ENCODE measurements at regions not wholly inside any gene's neighbourhood (a gene's known extent, or its start where the extent isn't known, plus 50 kb on each side); places are given as distances from the start of the nearest gene placed in this dataset.

DNA sequence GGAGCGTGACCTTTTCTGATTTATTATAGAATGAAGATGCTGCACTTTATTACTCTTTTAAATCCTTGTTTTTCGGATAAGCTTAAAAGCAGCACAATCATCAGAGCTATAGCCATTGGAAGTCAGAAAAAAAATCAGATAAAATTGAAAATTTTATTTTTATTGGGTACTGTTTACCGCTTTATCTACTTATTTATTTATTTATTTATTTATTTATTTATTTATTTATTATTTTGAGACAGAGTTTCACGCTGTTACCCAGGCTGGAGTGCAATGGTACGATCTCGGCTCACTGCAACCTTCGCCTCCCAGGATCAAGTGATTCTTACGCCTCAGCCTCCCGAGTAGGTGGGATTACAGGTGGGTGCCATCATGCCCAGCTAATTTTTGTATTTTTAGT lies 83.1 kb upstream of the CHRM3 start:
- dilution Hi-C loops (cut with MboI; ENCODE audit: extremely low pct_ligation_motif_present, low sequenced_read_pairs), result no loop called here
- intact Hi-C loops (cut with micrococcal nuclease), result no loop called here
- Histone ChIP-seq H3K4me3 (replicated peaks in 1 of 3; ENCODE audit: insufficient read depth in 1 of 3, low read depth in 1 of 3, low read length in 3 of 3) (no peak overlapping the region), H3K9me1 (replicated peaks; ENCODE audit: control insufficient read depth, extremely low read depth, insufficient read depth, low read length) (no peaks in the 10 kb centered on the region), H3K9me3 (replicated peaks; ENCODE audit: control insufficient read depth, insufficient read depth, low read length) (peaks cover 2% of the 10 kb centered on the region), H3K27ac (ENCODE audit: insufficient read depth, low read depth, low read length) (no peak overlapping the region), H3K4me1 (ENCODE audit: control insufficient read depth, extremely low read depth, insufficient read depth, low read length) (no peaks in the 10 kb centered on the region), H3K79me2 (ENCODE audit: control insufficient read depth, insufficient read depth, low read length) (no peaks in the 10 kb centered on the region), H3K4me2 (ENCODE audit: insufficient read depth, low read length) (no peak overlapping the region), H3K9ac (replicated peaks; ENCODE audit: extremely low read depth, insufficient read depth, low read length) (no peak overlapping the region), H2AFZ (ENCODE audit: low read depth, low read length) (no peak overlapping the region), H3K36me3 (ENCODE audit: control insufficient read depth in 2 of 2, extremely low read depth in 1 of 2, insufficient read depth in 2 of 2, low read length in 2 of 2) (no peaks in the 10 kb centered on the region), H4K20me1 (replicated peaks; ENCODE audit: control insufficient read depth, extremely low read depth, insufficient read depth, low read length) (no peaks in the 10 kb centered on the region), H3K27me3 (ENCODE audit: control insufficient read depth in 2 of 2, insufficient read depth in 2 of 2, low read length in 2 of 2) (no peaks in the 10 kb centered on the region)
- CTCF ChIA-PET, result no interaction called here
- BruUV-seq (replicated peaks), result no TSS peak
- no peak for TF ChIP-seq FOS (IDR thresholded peaks at IDR 0.05; ENCODE audit: borderline replicate concordance, insufficient read depth, low read length)
- no peak for TF ChIP-seq MYC (IDR thresholded peaks at IDR 0.05; ENCODE audit: low read depth, low read length)
- TF ChIP-seq EZH2 (IDR thresholded peaks at IDR 0.05; ENCODE audit: borderline replicate concordance, low read depth, low read length, severe bottlenecking), result no peak
- TF ChIP-seq POLR2A (IDR thresholded peaks at IDR 0.05; ENCODE audit: low read depth, low read length), result no peak
- no peak for TF ChIP-seq POLR2AphosphoS5 (IDR thresholded peaks at IDR 0.05; ENCODE audit: insufficient read depth, low read depth, low read length)
- no peak for TF ChIP-seq JUN (IDR thresholded peaks at IDR 0.05; ENCODE audit: borderline replicate concordance, insufficient read depth, insufficient read length, low read depth)
- TF ChIP-seq, protein P1, sequence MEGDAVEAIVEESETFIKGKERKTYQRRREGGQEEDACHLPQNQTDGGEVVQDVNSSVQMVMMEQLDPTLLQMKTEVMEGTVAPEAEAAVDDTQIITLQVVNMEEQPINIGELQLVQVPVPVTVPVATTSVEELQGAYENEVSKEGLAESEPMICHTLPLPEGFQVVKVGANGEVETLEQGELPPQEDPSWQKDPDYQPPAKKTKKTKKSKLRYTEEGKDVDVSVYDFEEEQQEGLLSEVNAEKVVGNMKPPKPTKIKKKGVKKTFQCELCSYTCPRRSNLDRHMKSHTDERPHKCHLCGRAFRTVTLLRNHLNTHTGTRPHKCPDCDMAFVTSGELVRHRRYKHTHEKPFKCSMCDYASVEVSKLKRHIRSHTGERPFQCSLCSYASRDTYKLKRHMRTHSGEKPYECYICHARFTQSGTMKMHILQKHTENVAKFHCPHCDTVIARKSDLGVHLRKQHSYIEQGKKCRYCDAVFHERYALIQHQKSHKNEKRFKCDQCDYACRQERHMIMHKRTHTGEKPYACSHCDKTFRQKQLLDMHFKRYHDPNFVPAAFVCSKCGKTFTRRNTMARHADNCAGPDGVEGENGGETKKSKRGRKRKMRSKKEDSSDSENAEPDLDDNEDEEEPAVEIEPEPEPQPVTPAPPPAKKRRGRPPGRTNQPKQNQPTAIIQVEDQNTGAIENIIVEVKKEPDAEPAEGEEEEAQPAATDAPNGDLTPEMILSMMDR (IDR thresholded peaks at IDR 0.05; ENCODE audit: extremely low read depth in 1 of 2, insufficient read depth in 1 of 2, low read depth in 1 of 2, low read length in 2 of 2), result no peak
- TF ChIP-seq GATA2 (IDR thresholded peaks at IDR 0.05; ENCODE audit: insufficient read depth, insufficient read length, low read depth, low read length), result no peak
- TF ChIP-seq, protein P2, sequence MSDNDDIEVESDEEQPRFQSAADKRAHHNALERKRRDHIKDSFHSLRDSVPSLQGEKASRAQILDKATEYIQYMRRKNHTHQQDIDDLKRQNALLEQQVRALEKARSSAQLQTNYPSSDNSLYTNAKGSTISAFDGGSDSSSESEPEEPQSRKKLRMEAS (IDR thresholded peaks at IDR 0.05; ENCODE audit: insufficient read depth, insufficient read length), result no peak
- POLR2A ChIA-PET, result no interaction called here
- no peak for DNase-seq (ENCODE audit: low read depth, low spot score)
- no peak for FAIRE-seq

Data from endothelial cell of umbilical vein (primary cell).